Hepatocyte (in vitro differentiated cells): ENCODE measurements at regions not wholly inside any gene's neighbourhood (a gene's known extent, or its start where the extent isn't known, plus 50 kb on each side); places are given as distances from the start of the nearest gene placed in this dataset.
"Not testable (repeated sequence)": the region's sequence is repeated elsewhere in the genome, so short reads cannot be mapped to it uniquely, and the experiment has no call there.

Experiments used
- DNase-seq: peaks from one replicate; pipeline ENCODE4 v3.0.0-alpha.2; 2016; ENCODE audit warnings: low spot score
- H2AFZ ChIP-seq: fragments of 200-600 bp; sonication (generic); 2 replicates; pipeline ENCODE4 v1.6.0; 2016; ENCODE audit warnings: antibody characterized with exemption, mild to moderate bottlenecking
- H3K27ac ChIP-seq: fragments of 200-600 bp; sonication (generic); 2 replicates; pipeline ENCODE4 v1.5.1; 2016; ENCODE audit warnings: mild to moderate bottlenecking
- H3K27me3 ChIP-seq: fragments of 200-600 bp; sonication (generic); 2 replicates; pipeline ENCODE4 v1.6.1; 2016
- H3K36me3 ChIP-seq: fragments of 200-600 bp; sonication (generic); replicated peaks from 2 replicates; pipeline ENCODE4 v1.5.1; 2016; ENCODE audit warnings: low read depth; ENCODE audit not compliant: insufficient read depth
- H3K4me1 ChIP-seq: fragments of 200-600 bp; sonication (generic); 2 replicates; pipeline ENCODE4 v1.5.1; 2016; ENCODE audit warnings: mild to moderate bottlenecking, moderate library complexity; ENCODE audit not compliant: insufficient read depth
- H3K4me2 ChIP-seq: fragments of 200-600 bp; sonication (generic); 2 replicates; pipeline ENCODE4 v1.6.0; 2016
- H3K4me3 ChIP-seq: fragments of 200-600 bp; sonication (generic); 2 replicates; pipeline ENCODE4 v1.5.1; 2016; ENCODE audit warnings: mild to moderate bottlenecking
- H3K79me2 ChIP-seq: fragments of 200-600 bp; sonication (generic); 2 replicates; pipeline ENCODE4 v1.6.0; 2017; ENCODE audit warnings: mild to moderate bottlenecking
- H3K9me2 ChIP-seq: fragments of 200-600 bp; sonication (generic); replicated peaks from 2 replicates; pipeline ENCODE4 v1.6.0; 2017; ENCODE audit warnings: mild to moderate bottlenecking; ENCODE audit not compliant: insufficient read depth
- H3K9me3 ChIP-seq: fragments of 200-600 bp; sonication (generic); 2 replicates; pipeline ENCODE4 v1.5.1; 2016; ENCODE audit warnings: low read depth, mild to moderate bottlenecking
- H4K20me1 ChIP-seq: fragments of 200-600 bp; sonication (generic); 2 replicates; pipeline ENCODE4 v1.6.0; 2016; ENCODE audit warnings: mild to moderate bottlenecking; ENCODE audit not compliant: insufficient read depth, poor library complexity, severe bottlenecking
- CTCF ChIP-seq: fragments of 200-600 bp; sonication (generic); IDR thresholded peaks from 2 replicates; pipeline ENCODE4 v1.5.1; 2016; ENCODE audit warnings: antibody characterized with exemption, mild to moderate bottlenecking; ENCODE audit not compliant: poor library complexity
- EZH2 ChIP-seq: fragments of 200-600 bp; sonication (generic); IDR thresholded peaks from 2 replicates; pipeline ENCODE4 v1.6.1; 2016; ENCODE audit warnings: antibody characterized with exemption, mild to moderate bottlenecking, borderline replicate concordance
- EZH2phosphoT487 ChIP-seq: fragments of 200-600 bp; sonication (generic); IDR thresholded peaks from one replicate; pipeline ENCODE4 v1.6.1; 2018; ENCODE audit warnings: antibody characterized with exemption, mild to moderate bottlenecking, low read depth, moderate library complexity; ENCODE audit not compliant: unreplicated experiment, severe bottlenecking
- WGBS: methylation state at CpG from one replicate; pipeline ENCODE4 v1.1.6; 2016; ENCODE audit warnings: low lambda C conversion rate; ENCODE audit errors: missing lambda C conversion rate; 5-methylcytosine and 5-hydroxymethylcytosine counted together

GRCh38 chr11:71164621-71165020 lies 87.8 kb downstream of the SHANK2 start:
- Histone ChIP-seq H3K4me3 (no peak overlapping the region), H3K9me2 (no peaks in the 10 kb centered on the region), H3K4me2 (no peak overlapping the region), H3K9me3 (no peaks in the 10 kb centered on the region), H3K27me3 (no peaks in the 10 kb centered on the region), H2AFZ (no peak overlapping the region), H3K36me3 (no peaks in the 10 kb centered on the region), H3K4me1 (no peaks in the 10 kb centered on the region), H3K27ac (no peak overlapping the region), H3K79me2 (peaks cover 2% of the 10 kb centered on the region), H4K20me1 (no peaks in the 10 kb centered on the region)
- no peak for DNase-seq
- TF ChIP-seq CTCF (no peak), EZH2 (no peak), EZH2phosphoT487 (no peak)
- WGBS: 91% methylated on average over 7 of the region's 7 CpGs

DNA sequence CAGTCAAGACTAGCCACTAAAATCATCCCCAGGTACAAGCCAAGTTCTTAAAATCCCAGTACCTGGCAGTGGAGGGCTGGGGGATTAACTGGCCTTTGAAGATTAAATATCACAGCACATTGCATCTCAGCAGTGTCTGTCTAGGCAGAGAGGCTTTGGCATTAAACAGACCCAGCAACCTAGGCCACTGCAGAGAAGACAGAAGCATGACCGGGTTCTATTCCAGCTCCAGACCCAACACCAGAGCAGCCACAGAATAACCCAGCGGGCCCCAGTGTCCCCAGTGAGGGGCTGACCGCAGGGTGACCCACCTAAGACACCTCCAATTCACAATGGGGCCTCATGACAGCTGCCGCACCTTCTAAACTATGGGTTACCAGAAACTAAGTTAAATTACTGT lies 88.2 kb downstream of the SHANK2 start:
- Histone ChIP-seq H3K27ac (no peak overlapping the region), H3K9me2 (no peaks in the 10 kb centered on the region), H3K4me2 (no peak overlapping the region), H4K20me1 (no peaks in the 10 kb centered on the region), H3K4me3 (no peak overlapping the region), H3K27me3 (no peaks in the 10 kb centered on the region), H3K9me3 (no peaks in the 10 kb centered on the region), H3K79me2 (peaks cover 5% of the 10 kb centered on the region), H2AFZ (no peak overlapping the region), H3K4me1 (no peaks in the 10 kb centered on the region), H3K36me3 (no peaks in the 10 kb centered on the region)
- 83% methylated on average over 4 of the region's 4 CpGs for WGBS
- no peak for DNase-seq
- TF ChIP-seq EZH2phosphoT487 (no peak), EZH2 (no peak), CTCF (no peak)

DNA sequence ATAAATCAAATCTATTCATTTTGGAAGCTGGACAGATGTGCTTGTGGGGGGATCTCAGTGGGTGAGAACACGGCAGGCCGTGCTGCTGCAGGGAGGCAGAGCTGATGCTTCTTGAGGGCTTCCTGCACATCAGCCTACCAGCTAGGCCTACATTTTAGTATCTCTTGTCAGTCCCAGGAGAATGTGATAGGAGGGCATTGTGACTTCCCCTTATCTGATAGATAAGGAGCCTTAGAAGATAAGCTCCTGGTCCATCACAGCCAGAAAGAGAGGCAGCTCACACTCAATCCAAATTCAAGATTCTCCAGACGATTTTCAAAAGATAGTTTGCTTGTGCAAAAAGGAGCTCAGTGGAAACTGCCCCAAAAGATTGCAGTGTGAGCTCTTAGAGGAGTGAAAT lies 89.0 kb downstream of the SHANK2 start:
- no peak overlapping the region for H3K27ac ChIP-seq
- H3K9me2 ChIP-seq: no peaks in the 10 kb centered on the region
- no peaks in the 10 kb centered on the region for H4K20me1 ChIP-seq
- no peak overlapping the region for H3K4me2 ChIP-seq
- no peak overlapping the region for H3K4me3 ChIP-seq
- H2AFZ ChIP-seq: no peak overlapping the region
- no peaks in the 10 kb centered on the region for H3K9me3 ChIP-seq
- TF ChIP-seq EZH2phosphoT487: no peak
- no peak for TF ChIP-seq CTCF
- TF ChIP-seq EZH2: no peak
- no peaks in the 10 kb centered on the region for H3K36me3 ChIP-seq
- WGBS: 52% methylated on average over 3 of the region's 3 CpGs
- H3K27me3 ChIP-seq: no peaks in the 10 kb centered on the region
- no peak for DNase-seq
- H3K79me2 ChIP-seq: peaks cover 7% of the 10 kb centered on the region
- H3K4me1 ChIP-seq: no peaks in the 10 kb centered on the region

DNA sequence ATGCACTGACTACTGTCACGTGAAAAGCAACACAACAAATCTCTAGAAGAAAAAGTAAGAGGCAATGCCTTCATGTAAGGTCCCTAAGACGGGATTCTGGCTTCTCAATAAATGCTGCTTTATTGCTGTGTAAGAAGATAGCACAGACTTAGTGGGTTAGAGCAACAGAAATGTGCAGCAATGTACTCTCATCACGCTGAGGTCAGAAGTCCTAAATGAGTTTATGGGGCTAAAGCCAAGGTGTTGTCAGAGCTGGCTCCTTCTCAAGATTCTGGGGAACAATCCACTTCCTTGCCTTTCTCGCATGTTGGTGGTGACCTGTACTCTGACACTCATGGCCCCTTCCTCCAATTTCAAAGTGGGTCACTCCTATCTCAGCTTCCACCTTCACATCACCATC lies 93.4 kb downstream of the SHANK2 start:
- WGBS: 70% methylated on average over 4 of the region's 4 CpGs
- DNase-seq: no peak
- peaks cover 11% of the 10 kb centered on the region for H3K79me2 ChIP-seq
- H3K4me1 ChIP-seq: no peaks in the 10 kb centered on the region
- H2AFZ ChIP-seq: no peak overlapping the region
- no peak overlapping the region for H3K4me2 ChIP-seq
- TF ChIP-seq EZH2phosphoT487: no peak
- no peak for TF ChIP-seq EZH2
- TF ChIP-seq CTCF: no peak
- H4K20me1 ChIP-seq: no peaks in the 10 kb centered on the region
- H3K9me2 ChIP-seq: no peaks in the 10 kb centered on the region
- H3K9me3 ChIP-seq: no peaks in the 10 kb centered on the region
- H3K27ac ChIP-seq: no peak overlapping the region
- no peaks in the 10 kb centered on the region for H3K27me3 ChIP-seq
- H3K36me3 ChIP-seq: no peaks in the 10 kb centered on the region
- H3K4me3 ChIP-seq: no peak overlapping the region

GRCh38 chr11:71157676-71158075 lies 94.7 kb downstream of the SHANK2 start:
- not testable (repeated sequence) for DNase-seq, H4K20me1 ChIP-seq, H3K9me3 ChIP-seq, H3K27me3 ChIP-seq, H3K4me2 ChIP-seq, H3K36me3 ChIP-seq, H2AFZ ChIP-seq, H3K4me3 ChIP-seq, H3K27ac ChIP-seq, H3K4me1 ChIP-seq, H3K9me2 ChIP-seq
- H3K79me2 ChIP-seq: peaks cover 11% of the 10 kb centered on the region
- 89% methylated on average over 5 of the region's 5 CpGs for WGBS
